Activated T-cell treated with anti-CD3 and anti-CD28 coated beads, Interleukin-2, amount 50 U/mL, for 4 hours (primary cell): ENCODE measurements at regions not wholly inside any gene's neighbourhood (a gene's known extent, or its start where the extent isn't known, plus 50 kb on each side); places are given as distances from the start of the nearest gene placed in this dataset.

ENCODE experiments used
- ATAC-seq, 2 donors: fragments of 200-7000 bp; cut with Tn5 transposase; one replicate each; pipeline ENCODE4 v1.10.0; 2021
- DNase-seq: peaks from one replicate; pipeline ENCODE4 v3.0.0-alpha.2; 2020
- H3K27me3 Mint-ChIP-seq: one replicate; pipeline ENCODE4 v1.8.0; 2021; ENCODE audit warnings: low read depth, mixed read lengths
- H3K36me3 Mint-ChIP-seq: one replicate; pipeline ENCODE4 v1.8.0; 2022; ENCODE audit warnings: mixed read lengths; ENCODE audit not compliant: insufficient read depth
- H3K4me1 Mint-ChIP-seq: one replicate; pipeline ENCODE4 v1.8.0; 2021; ENCODE audit warnings: low read depth, mixed read lengths
- H3K4me3 Mint-ChIP-seq: one replicate; pipeline ENCODE4 v1.8.0; 2021; ENCODE audit warnings: mild to moderate bottlenecking, moderate library complexity, mixed read lengths
- H3K9me3 Mint-ChIP-seq: one replicate; pipeline ENCODE4 v1.8.0; 2021; ENCODE audit warnings: mixed read lengths

GRCh38 chr16:54490112-54490488 is 203.5 kb upstream of the IRX3 start:
- DNase-seq = no peak
- H3K4me1 Mint-ChIP-seq = no peaks in the 10 kb centered on the region
- peaks cover 6% of the 10 kb centered on the region for H3K9me3 Mint-ChIP-seq
- no peak overlapping the region for H3K4me3 Mint-ChIP-seq
- H3K36me3 Mint-ChIP-seq = no peaks in the 10 kb centered on the region
- no peaks in the 10 kb centered on the region for H3K27me3 Mint-ChIP-seq
- ATAC-seq = no peak

- DNase-seq (no peak), ATAC-seq (no peak)
- Mint-ChIP-seq H3K27me3 (no peaks in the 10 kb centered on the region), H3K36me3 (no peaks in the 10 kb centered on the region), H3K9me3 (peaks cover 6% of the 10 kb centered on the region), H3K4me1 (no peaks in the 10 kb centered on the region), H3K4me3 (no peak overlapping the region)
These were observed 202.9 kb upstream of the IRX3 start for GRCh38 chr16:54489225-54490111.

GRCh38 chr16:54488729-54489128 is 202.1 kb upstream of the IRX3 start:
- no peaks in the 10 kb centered on the region for H3K36me3 Mint-ChIP-seq
- H3K4me1 Mint-ChIP-seq = no peaks in the 10 kb centered on the region
- no peaks in the 10 kb centered on the region for H3K27me3 Mint-ChIP-seq
- ATAC-seq (no peak), DNase-seq (no peak)
- peaks cover 6% of the 10 kb centered on the region for H3K9me3 Mint-ChIP-seq
- no peak overlapping the region for H3K4me3 Mint-ChIP-seq

GRCh38 chr16:54487933-54488332 is 201.3 kb upstream of the IRX3 start:
- H3K4me1 Mint-ChIP-seq = no peaks in the 10 kb centered on the region
- H3K36me3 Mint-ChIP-seq = no peaks in the 10 kb centered on the region
- no peak for ATAC-seq
- H3K4me3 Mint-ChIP-seq = no peak overlapping the region
- peaks cover 6% of the 10 kb centered on the region for H3K9me3 Mint-ChIP-seq
- H3K27me3 Mint-ChIP-seq = no peaks in the 10 kb centered on the region
- no peak for DNase-seq

GRCh38 chr16:54484700-54485099 is 198.1 kb upstream of the IRX3 start:
- no peak for DNase-seq
- no peaks in the 10 kb centered on the region for H3K9me3 Mint-ChIP-seq
- H3K4me3 Mint-ChIP-seq = no peak overlapping the region
- H3K4me1 Mint-ChIP-seq = no peaks in the 10 kb centered on the region
- H3K27me3 Mint-ChIP-seq = peaks cover 2% of the 10 kb centered on the region
- no peaks in the 10 kb centered on the region for H3K36me3 Mint-ChIP-seq
- no peak for ATAC-seq

GRCh38 chr16:54482892-54483574 is 196.4 kb upstream of the IRX3 start:
- no peaks in the 10 kb centered on the region for H3K36me3 Mint-ChIP-seq
- no peak overlapping the region for H3K4me3 Mint-ChIP-seq
- peaks cover 2% of the 10 kb centered on the region for H3K27me3 Mint-ChIP-seq
- H3K9me3 Mint-ChIP-seq = no peaks in the 10 kb centered on the region
- ATAC-seq (no peak), DNase-seq (no peak)
- H3K4me1 Mint-ChIP-seq = no peaks in the 10 kb centered on the region

GRCh38 chr16:54480429-54480828 is 193.8 kb upstream of the IRX3 start:
- Mint-ChIP-seq H3K36me3 (no peaks in the 10 kb centered on the region), H3K4me1 (no peaks in the 10 kb centered on the region), H3K4me3 (no peak overlapping the region), H3K27me3 (peaks cover 2% of the 10 kb centered on the region), H3K9me3 (peaks cover 3% of the 10 kb centered on the region)
- DNase-seq = no peak
- no peak for ATAC-seq

GRCh38 chr16:54479546-54479945 is 193.0 kb upstream of the IRX3 start:
- Mint-ChIP-seq H3K4me3 (no peak overlapping the region), H3K9me3 (peaks cover 3% of the 10 kb centered on the region), H3K4me1 (no peaks in the 10 kb centered on the region), H3K27me3 (peaks cover 2% of the 10 kb centered on the region), H3K36me3 (no peaks in the 10 kb centered on the region)
- ATAC-seq (no peak), DNase-seq (no peak)

- Mint-ChIP-seq H3K4me1 (no peaks in the 10 kb centered on the region), H3K27me3 (peaks cover 2% of the 10 kb centered on the region), H3K36me3 (no peaks in the 10 kb centered on the region), H3K4me3 (no peak overlapping the region), H3K9me3 (peaks cover 3% of the 10 kb centered on the region)
- ATAC-seq = no peak
- DNase-seq = no peak
These were observed 191.1 kb upstream of the IRX3 start for GRCh38 chr16:54477714-54478113.

- no peak for DNase-seq
- Mint-ChIP-seq H3K27me3 (no peaks in the 10 kb centered on the region), H3K9me3 (peaks cover 6% of the 10 kb centered on the region), H3K4me1 (no peaks in the 10 kb centered on the region), H3K4me3 (no peak overlapping the region), H3K36me3 (no peaks in the 10 kb centered on the region)
- ATAC-seq = no peak
These were observed 188.5 kb upstream of the IRX3 start for GRCh38 chr16:54475019-54475601.

GRCh38 chr16:54473226-54473993 is 186.8 kb upstream of the IRX3 start:
- Mint-ChIP-seq H3K36me3 (no peaks in the 10 kb centered on the region), H3K27me3 (no peaks in the 10 kb centered on the region), H3K9me3 (peaks cover 6% of the 10 kb centered on the region), H3K4me1 (no peaks in the 10 kb centered on the region), H3K4me3 (no peak overlapping the region)
- ATAC-seq = no peak
- no peak for DNase-seq

GRCh38 chr16:54467398-54467797 is 180.8 kb upstream of the IRX3 start:
- H3K27me3 Mint-ChIP-seq = no peaks in the 10 kb centered on the region
- H3K9me3 Mint-ChIP-seq = peaks cover 20% of the 10 kb centered on the region
- H3K4me3 Mint-ChIP-seq = no peak overlapping the region
- DNase-seq (no peak), ATAC-seq (no peak)
- H3K4me1 Mint-ChIP-seq = no peaks in the 10 kb centered on the region
- H3K36me3 Mint-ChIP-seq = no peaks in the 10 kb centered on the region

GRCh38 chr16:54466233-54466632 is 179.6 kb upstream of the IRX3 start:
- H3K9me3 Mint-ChIP-seq = peaks cover 19% of the 10 kb centered on the region
- H3K4me1 Mint-ChIP-seq = no peaks in the 10 kb centered on the region
- H3K4me3 Mint-ChIP-seq = no peak overlapping the region
- no peaks in the 10 kb centered on the region for H3K27me3 Mint-ChIP-seq
- DNase-seq (no peak), ATAC-seq (no peak)
- no peaks in the 10 kb centered on the region for H3K36me3 Mint-ChIP-seq

- Mint-ChIP-seq H3K9me3 (peaks cover 19% of the 10 kb centered on the region), H3K4me3 (no peak overlapping the region), H3K36me3 (no peaks in the 10 kb centered on the region), H3K4me1 (no peaks in the 10 kb centered on the region), H3K27me3 (no peaks in the 10 kb centered on the region)
- ATAC-seq (no peak), DNase-seq (no peak)
These were observed 178.5 kb upstream of the IRX3 start for GRCh38 chr16:54465063-54465462.
